Loucy (cell line): ENCODE measurements at regions not wholly inside any gene's neighbourhood (a gene's known extent, or its start where the extent isn't known, plus 50 kb on each side); places are given as distances from the start of the nearest gene placed in this dataset.

ENCODE experiments used
- CTCF ChIP-seq: fragments of 200-600 bp; sonication (generic); conservative IDR thresholded peaks from 2 replicates; pipeline ENCODE4 v1.5.1; 2014; ENCODE audit warnings: mild to moderate bottlenecking, antibody characterized with exemption, low read length
- EZH2phosphoT487 ChIP-seq: fragments of 200-600 bp; IDR thresholded peaks from 2 replicates; pipeline ENCODE4 v1.6.1; 2018; ENCODE audit warnings: antibody characterized with exemption, mild to moderate bottlenecking, moderate library complexity, borderline replicate concordance

GRCh38 chr4:131113273-131113672 is 2017.3 kb downstream of the C4orf33 start:
- TF ChIP-seq EZH2phosphoT487: no peak
- TF ChIP-seq CTCF: no peak
